Endometrial microvascular endothelial cells (primary cell): ENCODE measurements at regions not wholly inside any gene's neighbourhood (a gene's known extent, or its start where the extent isn't known, plus 50 kb on each side); places are given as distances from the start of the nearest gene placed in this dataset.

Experiments
- in situ Hi-C: cut with HindIII; loops from 2 replicates; pipeline ENCODE4 v1.10.0; 2017; ENCODE audit warnings: low sequenced_read_pairs, low pct_unique_long_range_greater_than_20kb; ENCODE audit errors: inconsistent ontology term

GRCh38 chr5:123763201-123763600 is 251.2 kb downstream of the CSNK1G3 start:
- in situ Hi-C loops = no loop called here

- in situ Hi-C loops = no loop called here
Observed at GRCh38 chr5:123756816-123757215, 244.8 kb downstream of the CSNK1G3 start.

GRCh38 chr5:123756318-123756665 is 244.3 kb downstream of the CSNK1G3 start:
- in situ Hi-C loops = no loop called here

- in situ Hi-C loops = no loop called here
Observed at GRCh38 chr5:123755653-123756317, 243.8 kb downstream of the CSNK1G3 start.

GRCh38 chr5:123754908-123755307 is 242.9 kb downstream of the CSNK1G3 start:
- in situ Hi-C loops = no loop called here

GRCh38 chr5:123753937-123754891 is 242.2 kb downstream of the CSNK1G3 start:
- in situ Hi-C loops = no loop called here

- in situ Hi-C loops = no loop called here
Observed at GRCh38 chr5:123753180-123753936, 241.4 kb downstream of the CSNK1G3 start.

- in situ Hi-C loops = no loop called here
Observed at GRCh38 chr5:123752552-123753179, 240.7 kb downstream of the CSNK1G3 start.

GRCh38 chr5:123751670-123752069 is 239.7 kb downstream of the CSNK1G3 start:
- in situ Hi-C loops = no loop called here

- in situ Hi-C loops = no loop called here
Observed at GRCh38 chr5:123748239-123748638, 236.3 kb downstream of the CSNK1G3 start.

GRCh38 chr5:123746683-123747360 is 234.8 kb downstream of the CSNK1G3 start:
- in situ Hi-C loops = no loop called here

GRCh38 chr5:123743990-123744583 is 232.1 kb downstream of the CSNK1G3 start:
- in situ Hi-C loops = no loop called here

- in situ Hi-C loops = no loop called here
Observed at GRCh38 chr5:123735384-123735783, 223.4 kb downstream of the CSNK1G3 start.

GRCh38 chr5:123732257-123732656 is 220.3 kb downstream of the CSNK1G3 start:
- in situ Hi-C loops = no loop called here

GRCh38 chr5:123722451-123722850 is 210.5 kb downstream of the CSNK1G3 start:
- in situ Hi-C loops = no loop called here

GRCh38 chr5:123721675-123722276 is 209.8 kb downstream of the CSNK1G3 start:
- in situ Hi-C loops = no loop called here

- in situ Hi-C loops = no loop called here
Observed at GRCh38 chr5:123720955-123721354, 209.0 kb downstream of the CSNK1G3 start.

GRCh38 chr5:123720339-123720738 is 208.4 kb downstream of the CSNK1G3 start:
- in situ Hi-C loops = no loop called here
